K562 (cell line): ENCODE measurements at regions not wholly inside any gene's neighbourhood (a gene's known extent, or its start where the extent isn't known, plus 50 kb on each side); places are given as distances from the start of the nearest gene placed in this dataset. TPM values are rescaled to one million over a fixed set of nuclear protein-coding genes. Genes with fewer than 3 reads are reported as not detected.

Experiments used
- ATAC-seq: fragments of 200-7000 bp; cut with Tn5 transposase; 3 replicates; pipeline ENCODE4 v1.9.1; 2020; ENCODE audit warnings: moderate library complexity
- BruUV-seq: library from RNA; stranded (reverse); fragments of 400-500 nt; replicated peaks from 2 replicates; lab custom pipeline; 2021; lab: Mats Ljungman, UMichigan
- CTCF ChIA-PET: fragments of 300-600 bp; formaldehyde crosslinking; extraction: SDS; loops from one replicate; lab custom pipeline; 2021; ENCODE audit warnings: low intra/inter-chr PET ratio; lab: Yijun Ruan, JAX
- POLR2A ChIA-PET: fragments of 300-600, 350-650 bp; sonication (Branson Sonifier 250); formaldehyde crosslinking; extraction: SDS; loops from one replicate; lab custom pipeline; 2021; ENCODE audit warnings: antibody characterized with exemption, inconsistent platforms; lab: Yijun Ruan, JAX
- DNase-seq, 4 experiments: peaks; one replicate each; pipeline versions ENCODE4 v3.0.0 to v3.0.0-alpha.2; 2011 to 2018; ENCODE audit warnings: low spot score in 3 of 4, mixed read lengths in 3 of 4; ENCODE audit errors: extremely low read depth in 1 of 4
- FAIRE-seq: peaks from 2 replicates; lab custom pipeline; 2011; peaks lifted over from hg19 to GRCh38; lab: Jason Lieb, UNC
- H2AFZ ChIP-seq: 2 replicates; pipeline ENCODE4 v1.6.0; 2011; ENCODE audit warnings: low read depth, low read length, control low read depth, inconsistent platforms
- H3K27ac ChIP-seq: fragments of 200-600 bp; 3 replicates; pipeline ENCODE4 v1.8.0; 2011; ENCODE audit warnings: low read depth, mild to moderate bottlenecking, control low read depth, inconsistent platforms, low read length, moderate library complexity, mixed read lengths; ENCODE audit errors: extremely low read depth
- H3K27me3 ChIP-seq, 2 experiments: fragments of 300-600 bp in 1 of 2; 2 replicates in 1 of 2; 3 replicates in 1 of 2; pipeline versions ENCODE4 v1.6.0 to v1.8.0; 2011; ENCODE audit warnings: inconsistent platforms in 2 of 2, low read length in 2 of 2, mild to moderate bottlenecking in 1 of 2, mixed read lengths in 1 of 2, moderate library complexity in 1 of 2; ENCODE audit not compliant: control insufficient read depth in 2 of 2, insufficient read depth in 2 of 2
- H3K36me3 ChIP-seq: fragments of 300-600 bp; 3 replicates; pipeline ENCODE4 v1.8.0; 2011; ENCODE audit warnings: mild to moderate bottlenecking, low read length, inconsistent platforms; ENCODE audit not compliant: control insufficient read depth, insufficient read depth
- H3K4me1 ChIP-seq, 2 experiments: fragments of 200-600 bp in 1 of 2; replicated peaks in 1 of 2; 2 replicates in 1 of 2; 3 replicates in 1 of 2; pipeline versions ENCODE4 v1.5.1 to v1.8.0; 2011; ENCODE audit warnings: inconsistent platforms in 2 of 2, low read length in 2 of 2, mild to moderate bottlenecking in 1 of 2, mixed read lengths in 1 of 2, moderate library complexity in 1 of 2; ENCODE audit not compliant: control insufficient read depth in 2 of 2, insufficient read depth in 2 of 2
- H3K4me2 ChIP-seq: 2 replicates; pipeline ENCODE4 v1.6.1; 2011; ENCODE audit warnings: low read length, control low read depth, inconsistent platforms, mixed read lengths; ENCODE audit not compliant: insufficient read depth
- H3K4me3 ChIP-seq: fragments of 200-600 bp; sonication (generic), shearing (Covaris generic); 2 replicates; pipeline ENCODE4 v1.5.1; 2016; ENCODE audit warnings: control low read depth, inconsistent platforms
- H3K79me2 ChIP-seq: fragments of 200-600 bp; 3 replicates; pipeline ENCODE4 v1.8.0; 2011; ENCODE audit warnings: low read length, inconsistent platforms; ENCODE audit not compliant: control insufficient read depth, insufficient read depth
- H3K9ac ChIP-seq, 2 experiments: 2 replicates each; pipeline versions ENCODE4 v1.6.0 to v1.6.1; 2011; ENCODE audit warnings: low read depth in 2 of 2, low read length in 2 of 2, control low read depth in 1 of 2, inconsistent platforms in 1 of 2, mild to moderate bottlenecking in 1 of 2, mixed read lengths in 1 of 2; ENCODE audit not compliant: insufficient read depth in 1 of 2
- H3K9me1 ChIP-seq: one replicate; pipeline ENCODE4 v1.6.0; 2011; ENCODE audit warnings: inconsistent platforms, mild to moderate bottlenecking, low read length, moderate library complexity; ENCODE audit not compliant: control insufficient read depth, insufficient read depth
- H3K9me3 ChIP-seq: replicated peaks from 2 replicates; pipeline ENCODE4 v1.5.1; 2011; ENCODE audit warnings: low read depth, low read length, inconsistent platforms; ENCODE audit not compliant: control insufficient read depth, insufficient read depth
- H4K20me1 ChIP-seq: replicated peaks from 2 replicates; pipeline ENCODE4 v1.6.1; 2011; ENCODE audit warnings: low read length, inconsistent platforms, mixed read lengths; ENCODE audit not compliant: control insufficient read depth, insufficient read depth
- MAZ ChIP-seq, 2 experiments: fragments of 450-650 bp in 1 of 2; sonication (generic) in 1 of 2; formaldehyde crosslinking; IDR thresholded peaks in 1 of 2; conservative IDR thresholded peaks in 1 of 2; 2 replicates each; pipeline versions ENCODE4 v1.4.0 to v1.5.0; 2020; ENCODE audit warnings: mild to moderate bottlenecking in 1 of 2, missing genetic modification reagents in 1 of 2
- PCBP1 ChIP-seq: fragments of 200-400 bp; formaldehyde crosslinking; IDR thresholded peaks from 2 replicates; pipeline ENCODE4 v1.6.1; 2018; ENCODE audit warnings: mild to moderate bottlenecking, low read depth, low read length; ENCODE audit not compliant: poor library complexity, severe bottlenecking
- SMC3 ChIP-seq: conservative IDR thresholded peaks from 2 replicates; pipeline ENCODE4 v1.6.1; 2011; ENCODE audit warnings: low read depth, low read length, improper control_type of control experiment; ENCODE audit not compliant: insufficient read depth
- WGBS: fragments of 100-300 bp; shearing (Covaris generic); methylation state at CpG from one replicate; pipeline ENCODE4 v1.1.6; 2016; ENCODE audit warnings: low coverage, mixed read lengths; ENCODE audit not compliant: insufficient coverage; ENCODE audit errors: missing lambda C conversion rate; 5-methylcytosine and 5-hydroxymethylcytosine counted together
- in situ Hi-C: fragments of 300-500 bp; cut with MboI; formaldehyde crosslinking; loops from 4 replicates; pipeline ENCODE4 v1.15.0; 2018; ENCODE audit warnings: inconsistent platforms, mixed read lengths
- intact Hi-C: fragments of 100-400 bp; cut with micrococcal nuclease; formaldehyde crosslinking; loops from 2 replicates; pipeline ENCODE4 v1.14.2; 2022
- microRNA-seq: library from miRNA; unstranded; fragments of <30 nt; microRNA quantifications from one replicate; pipeline ENCODE4, GENCODE V29; 2018; ENCODE audit warnings: borderline microRNAs expressed
- small RNA-seq: library from RNA; depleted of rRNA; stranded (forward); fragments of <200 nt; gene quantifications from one replicate; pipeline ENCODE3, GENCODE V24; 2014
- TF ChIP-seq, protein P1 (sequence below): IDR thresholded peaks from 2 replicates; pipeline ENCODE4 v1.6.1; 2016; ENCODE audit warnings: missing genetic modification characterization, missing compliant biosample characterization

DNA sequence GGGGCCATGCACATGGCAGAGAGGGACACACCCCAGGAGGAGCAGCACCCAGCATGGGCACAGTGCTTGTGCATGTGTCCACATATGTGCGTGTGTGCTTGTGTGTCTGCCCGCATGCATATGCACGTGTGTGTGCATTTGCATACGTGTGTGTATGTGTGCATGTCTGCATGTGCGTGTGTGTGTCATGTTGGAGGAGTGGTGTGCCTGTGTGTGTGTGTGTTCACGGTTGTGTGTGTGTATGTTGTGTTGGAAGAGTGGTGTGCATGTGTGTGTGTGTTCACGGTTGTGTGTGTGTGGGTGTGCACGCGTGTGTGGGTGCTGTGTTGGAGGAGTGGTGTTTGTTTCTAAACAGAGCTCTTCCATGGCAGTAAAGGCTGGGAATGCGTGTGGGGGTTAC, 50.7 kb upstream of the SLCO4A1 start:
- ChIA-PET POLR2A (no interaction called here), CTCF (no interaction called here)
- WGBS, result 2% methylated on average over 7 of the region's 10 CpGs

More for the DNA sequence above, 50.7 kb upstream of the SLCO4A1 start:
- Histone ChIP-seq H3K4me2 (no peak overlapping the region), H3K4me1 (peaks cover 2 to 25% of the 10 kb centered on the region in 2 experiments; a peak in 3 of 5 replicates), H3K9me1 (no peaks in the 10 kb centered on the region), H3K9ac (no peak overlapping the region), H3K27ac (no peak overlapping the region), H3K4me3 (no peak overlapping the region), H4K20me1 (no peaks in the 10 kb centered on the region), H2AFZ (no peak overlapping the region), H3K9me3 (no peaks in the 10 kb centered on the region), H3K27me3 (peaks cover 36 to 96% of the 10 kb centered on the region in 2 experiments), H3K36me3 (no peaks in the 10 kb centered on the region), H3K79me2 (no peaks in the 10 kb centered on the region)
- no peak for FAIRE-seq
- no TSS peak for BruUV-seq
- TF ChIP-seq SMC3 (no peak), PCBP1 (no peak), MAZ (CRISPR knock-in tag; conservative IDR thresholded peaks at IDR 0.05 in 1 of 2, IDR thresholded peaks at IDR 0.05 in 1 of 2) (no peak)
- TF ChIP-seq, protein P1, sequence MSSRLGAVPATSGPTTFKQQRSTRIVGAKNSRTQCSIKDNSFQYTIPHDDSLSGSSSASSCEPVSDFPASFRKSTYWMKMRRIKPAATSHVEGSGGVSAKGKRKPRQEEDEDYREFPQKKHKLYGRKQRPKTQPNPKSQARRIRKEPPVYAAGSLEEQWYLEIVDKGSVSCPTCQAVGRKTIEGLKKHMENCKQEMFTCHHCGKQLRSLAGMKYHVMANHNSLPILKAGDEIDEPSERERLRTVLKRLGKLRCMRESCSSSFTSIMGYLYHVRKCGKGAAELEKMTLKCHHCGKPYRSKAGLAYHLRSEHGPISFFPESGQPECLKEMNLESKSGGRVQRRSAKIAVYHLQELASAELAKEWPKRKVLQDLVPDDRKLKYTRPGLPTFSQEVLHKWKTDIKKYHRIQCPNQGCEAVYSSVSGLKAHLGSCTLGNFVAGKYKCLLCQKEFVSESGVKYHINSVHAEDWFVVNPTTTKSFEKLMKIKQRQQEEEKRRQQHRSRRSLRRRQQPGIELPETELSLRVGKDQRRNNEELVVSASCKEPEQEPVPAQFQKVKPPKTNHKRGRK (tag), result no peak
- in situ Hi-C loops (no loop called here), intact Hi-C loops (no loop called here)
- ATAC-seq, result no peak
- no peak for DNase-seq

Small RNA genes in the stretch of these regions (microRNA-seq; reads per million reads assigned to microRNA genes)
- gene MIR1-1 (not detected), gene MIR133A2 (not detected)

Small RNA genes in the stretch of these regions (small RNA-seq; reads per million reads assigned to genes)
- not detected for gene MIR1-1
